T-cell (primary cell): ENCODE measurements at regions not wholly inside any gene's neighbourhood (a gene's known extent, or its start where the extent isn't known, plus 50 kb on each side); places are given as distances from the start of the nearest gene placed in this dataset.

Source experiments
- ATAC-seq, 4 experiments: fragments of 200-7000 bp in 3 of 4; fragments of 150-1000 bp in 1 of 4; cut with Tn5 transposase; replicated peaks in 1 of 4; 1 replicate in 3 of 4; 2 replicates in 1 of 4; pipeline ENCODE4 v1.10.0; 2021; ENCODE audit warnings: moderate library complexity in 3 of 4, mild to moderate bottlenecking in 2 of 4, moderate number of reproducible peaks in 1 of 4
- CTCF ChIA-PET, 2 donors: fragments of 300-600 bp; sonication (Branson Sonifier 250); formaldehyde crosslinking; loops; one replicate each; lab custom pipeline; 2022; ENCODE audit warnings: antibody characterized with exemption in 2 of 2; lab: Charles Lee
- POLR2A ChIA-PET, 2 donors: fragments of 300-600 bp; sonication (Branson Sonifier 250); formaldehyde crosslinking; loops; one replicate each; lab custom pipeline; 2022; ENCODE audit warnings: antibody characterized with exemption in 2 of 2; lab: Charles Lee
- DNase-seq, 35 experiments: peaks; one replicate each; pipeline versions ENCODE4 v3.0.0 to v3.0.0-alpha.2; 2013 to 2023
- H3K27ac ChIP-seq: one replicate; pipeline ENCODE4 v1.5.1; 2013; ENCODE audit warnings: low read length
- H3K27me3 ChIP-seq, 2 experiments: replicated peaks in 1 of 2; 1 replicate in 1 of 2; 2 replicates in 1 of 2; pipeline versions ENCODE4 v1.6.1 to v1.7.0; 2013; ENCODE audit warnings: low read length in 1 of 2, mixed read lengths in 1 of 2; ENCODE audit not compliant: control insufficient read depth in 2 of 2, insufficient read depth in 2 of 2; ENCODE audit errors: extremely low read depth in 1 of 2
- H3K36me3 ChIP-seq, 2 donors: 1 replicate in 1 of 2; 2 replicates in 1 of 2; pipeline versions ENCODE4 v1.6.1 to v1.7.0; 2013; ENCODE audit warnings: low read length in 1 of 2; ENCODE audit not compliant: control insufficient read depth in 2 of 2, insufficient read depth in 1 of 2; ENCODE audit errors: extremely low read depth in 1 of 2
- H3K4me1 ChIP-seq, 2 experiments: 1 replicate in 1 of 2; 2 replicates in 1 of 2; pipeline versions ENCODE4 v1.6.1 to v1.7.0; 2013; ENCODE audit warnings: low read length in 2 of 2, mixed read lengths in 1 of 2; ENCODE audit not compliant: insufficient read depth in 2 of 2, control insufficient read depth in 1 of 2; ENCODE audit errors: extremely low read depth in 1 of 2
- H3K4me3 ChIP-seq, 2 donors: 1 replicate in 1 of 2; 2 replicates in 1 of 2; pipeline versions ENCODE4 v1.5.1 to v1.7.0; 2013; ENCODE audit warnings: mild to moderate bottlenecking in 2 of 2, low read length in 1 of 2, moderate library complexity in 1 of 2; ENCODE audit not compliant: control insufficient read depth in 1 of 2; ENCODE audit errors: extremely low read depth in 1 of 2
- H3K9me3 ChIP-seq: 2 replicates; pipeline ENCODE4 v1.7.0; 2013
- H3K27ac Mint-ChIP-seq, 2 donors: one replicate each; pipeline ENCODE4 v1.8.0; 2020 to 2021; ENCODE audit warnings: mild to moderate bottlenecking in 2 of 2, mixed read lengths in 2 of 2
- H3K27me3 Mint-ChIP-seq, 2 donors: one replicate each; pipeline ENCODE4 v1.8.0; 2021 to 2022; ENCODE audit warnings: mixed read lengths in 2 of 2
- H3K36me3 Mint-ChIP-seq: one replicate; pipeline ENCODE4 v1.8.0; 2021; ENCODE audit warnings: mixed read lengths
- H3K4me1 Mint-ChIP-seq, 3 donors: one replicate each; pipeline ENCODE4 v1.8.0; 2020 to 2022; ENCODE audit warnings: mixed read lengths in 3 of 3, mild to moderate bottlenecking in 1 of 3
- H3K4me3 Mint-ChIP-seq, 3 donors: one replicate each; pipeline ENCODE4 v1.8.0; 2020 to 2022; ENCODE audit warnings: mild to moderate bottlenecking in 3 of 3, mixed read lengths in 3 of 3, moderate library complexity in 3 of 3
- H3K9me3 Mint-ChIP-seq, 3 donors: one replicate each; pipeline ENCODE4 v1.8.0; 2020 to 2022; ENCODE audit warnings: mixed read lengths in 3 of 3
- WGBS: methylation state at CpG from one replicate; pipeline ENCODE4 v1.1.5; 2013; ENCODE audit warnings: missing lambda C conversion rate; ENCODE audit not compliant: insufficient coverage; 5-methylcytosine and 5-hydroxymethylcytosine counted together

DNA sequence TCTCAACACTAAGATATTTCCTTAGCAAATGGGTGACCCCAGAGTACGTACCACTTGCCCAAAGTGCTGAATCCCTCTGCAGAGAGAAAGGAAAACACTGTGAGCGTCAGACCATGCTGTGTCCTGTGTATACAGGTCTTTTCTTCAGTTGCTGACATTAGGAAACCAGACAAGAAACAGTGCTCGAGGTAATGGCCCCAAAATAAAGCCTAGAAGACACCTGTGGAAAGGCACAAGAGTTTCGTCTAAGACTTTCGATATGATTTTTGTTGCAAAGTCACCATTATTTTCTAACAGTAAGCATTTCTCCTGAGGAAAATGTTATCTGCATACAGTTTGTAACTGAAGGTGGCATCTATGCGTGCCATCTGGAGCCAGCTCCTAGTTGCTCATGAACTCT lies 62.0 kb upstream of the SIMC1 start:
- Mint-ChIP-seq H3K27ac (no peak overlapping the region), H3K27me3 (peaks cover 26 to 39% of the 10 kb centered on the region in 2 donors), H3K36me3 (no peaks in the 10 kb centered on the region), H3K4me1 (no peaks in the 10 kb centered on the region), H3K4me3 (no peak overlapping the region), H3K9me3 (peaks cover 0 to 6% (median 3%) of the 10 kb centered on the region in 3 donors)
- POLR2A ChIA-PET, result no interaction called here
- Histone ChIP-seq H3K27ac (no peak overlapping the region), H3K9me3 (no peaks in the 10 kb centered on the region), H3K36me3 (no peaks in the 10 kb centered on the region), H3K4me1 (no peaks in the 10 kb centered on the region), H3K27me3 (peaks cover 4 to 37% of the 10 kb centered on the region in 2 experiments), H3K4me3 (no peak overlapping the region)
- no peak for DNase-seq
- CTCF ChIA-PET, result no interaction called here
- ATAC-seq, result no peak
- 41% methylated on average over 3 of the region's 6 CpGs for WGBS

DNA sequence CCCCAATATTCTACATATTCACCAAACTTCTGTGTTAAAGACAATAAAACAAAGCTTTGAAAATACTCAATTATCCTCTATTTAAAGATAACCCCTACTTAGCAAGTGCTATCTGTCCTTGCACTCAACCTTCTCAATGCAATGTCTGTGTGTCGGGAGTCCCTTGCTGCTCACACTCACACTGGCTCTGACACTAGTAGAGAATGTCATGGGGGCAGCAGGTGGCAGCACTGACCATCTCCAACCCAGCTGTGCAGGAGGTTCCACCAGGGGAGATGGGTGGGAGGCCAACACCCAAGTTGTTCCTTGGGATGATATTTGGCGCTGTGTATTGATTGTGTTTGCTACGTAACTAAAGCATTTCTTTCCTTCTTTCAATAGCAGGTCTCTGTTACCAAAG lies 59.4 kb upstream of the SIMC1 start:
- Histone ChIP-seq H3K27me3 (peaks cover 4 to 32% of the 10 kb centered on the region in 2 experiments), H3K4me1 (no peaks in the 10 kb centered on the region), H3K4me3 (no peak overlapping the region), H3K27ac (no peak overlapping the region), H3K9me3 (no peaks in the 10 kb centered on the region), H3K36me3 (no peaks in the 10 kb centered on the region)
- Mint-ChIP-seq H3K36me3 (no peaks in the 10 kb centered on the region), H3K27ac (no peak overlapping the region), H3K27me3 (peaks cover 35 to 46% of the 10 kb centered on the region in 2 donors), H3K4me3 (no peak overlapping the region), H3K4me1 (no peaks in the 10 kb centered on the region), H3K9me3 (peaks cover 0 to 6% (median 3%) of the 10 kb centered on the region in 3 donors)
- POLR2A ChIA-PET, result interaction anchor here in 1 of 2 donors (0.5 kb wide), 1 partner anchor 71 kb away, joined by 6 read pairs; no protein-coding TSS in a partner anchor
- DNase-seq, result no peak
- CTCF ChIA-PET, result interaction anchor here in 1 of 2 donors (0.6 kb wide), 1 partner anchor 1955 kb away, joined by 4 read pairs; no protein-coding TSS in a partner anchor
- ATAC-seq, result no peak
- no CpG with 5 or more reads among the region's 3 CpGs for WGBS

DNA sequence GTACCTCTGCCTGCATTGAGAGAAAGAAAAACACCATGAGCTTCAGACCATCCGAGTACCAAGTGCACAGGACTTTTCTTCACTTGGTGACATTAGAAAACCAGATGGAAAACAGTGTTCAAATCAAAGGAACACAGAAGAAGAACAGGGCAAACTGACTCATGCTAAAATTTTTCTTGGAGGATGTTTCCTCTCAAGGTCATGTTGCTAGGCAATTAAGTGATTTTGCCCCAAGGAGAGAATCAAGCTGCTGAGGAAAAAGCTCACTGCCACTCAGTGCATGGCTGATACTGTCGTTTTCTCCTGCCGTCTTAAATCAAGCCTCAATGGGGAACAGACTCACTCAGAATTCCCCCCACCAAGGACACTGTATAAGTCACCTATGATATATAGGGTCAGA lies 57.9 kb upstream of the SIMC1 start:
- DNase-seq (no peak), ATAC-seq (no peak)
- Histone ChIP-seq H3K36me3 (no peaks in the 10 kb centered on the region), H3K4me1 (no peaks in the 10 kb centered on the region), H3K9me3 (no peaks in the 10 kb centered on the region), H3K27ac (no peak overlapping the region), H3K4me3 (no peak overlapping the region), H3K27me3 (peaks cover 6 to 23% of the 10 kb centered on the region in 2 experiments)
- Mint-ChIP-seq H3K4me1 (no peaks in the 10 kb centered on the region), H3K27me3 (peaks cover 35 to 46% of the 10 kb centered on the region in 2 donors), H3K27ac (no peak overlapping the region), H3K9me3 (peaks cover 0 to 6% (median 3%) of the 10 kb centered on the region in 3 donors), H3K36me3 (no peaks in the 10 kb centered on the region), H3K4me3 (no peak overlapping the region)
- CTCF ChIA-PET, result no interaction called here
- POLR2A ChIA-PET, result no interaction called here
- WGBS, result 33% methylated on average over 1 of the region's 3 CpGs

DNA sequence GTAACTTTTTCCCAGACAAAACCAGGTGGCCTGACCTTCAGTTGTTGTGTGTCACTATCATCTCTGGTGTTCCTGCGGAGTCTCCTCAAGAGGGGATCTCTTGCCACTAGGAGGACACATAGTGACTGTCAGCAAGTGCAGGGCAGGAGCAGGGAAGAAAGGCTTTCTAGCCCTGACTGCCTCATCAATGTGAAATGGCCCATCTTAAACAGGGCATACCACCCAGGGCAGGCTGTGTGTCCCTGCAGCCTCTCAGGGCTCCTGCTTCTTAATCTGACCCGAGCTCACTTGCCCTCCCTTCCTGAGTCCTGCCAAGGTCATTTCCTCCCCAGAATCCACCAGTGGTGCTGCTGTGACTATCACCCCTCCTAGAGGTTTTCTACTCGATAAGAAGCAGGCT lies 57.4 kb upstream of the SIMC1 start:
- no peak overlapping the region for H3K4me3 ChIP-seq
- DNase-seq (no peak), ATAC-seq (no peak)
- H3K4me1 ChIP-seq, result no peaks in the 10 kb centered on the region
- H3K9me3 Mint-ChIP-seq, result peaks cover 0 to 6% (median 3%) of the 10 kb centered on the region in 3 donors
- CTCF ChIA-PET, result no interaction called here
- no peaks in the 10 kb centered on the region for H3K9me3 ChIP-seq
- no peaks in the 10 kb centered on the region for H3K4me1 Mint-ChIP-seq
- H3K36me3 ChIP-seq, result no peaks in the 10 kb centered on the region
- POLR2A ChIA-PET, result no interaction called here
- no peak overlapping the region for H3K4me3 Mint-ChIP-seq
- peaks cover 33 to 43% of the 10 kb centered on the region in 2 donors for H3K27me3 Mint-ChIP-seq
- WGBS, result 50% methylated on average over 2 of the region's 3 CpGs
- H3K36me3 Mint-ChIP-seq, result no peaks in the 10 kb centered on the region
- no peak overlapping the region for H3K27ac ChIP-seq
- peaks cover 6 to 22% of the 10 kb centered on the region in 2 experiments for H3K27me3 ChIP-seq
- H3K27ac Mint-ChIP-seq, result no peak overlapping the region

DNA sequence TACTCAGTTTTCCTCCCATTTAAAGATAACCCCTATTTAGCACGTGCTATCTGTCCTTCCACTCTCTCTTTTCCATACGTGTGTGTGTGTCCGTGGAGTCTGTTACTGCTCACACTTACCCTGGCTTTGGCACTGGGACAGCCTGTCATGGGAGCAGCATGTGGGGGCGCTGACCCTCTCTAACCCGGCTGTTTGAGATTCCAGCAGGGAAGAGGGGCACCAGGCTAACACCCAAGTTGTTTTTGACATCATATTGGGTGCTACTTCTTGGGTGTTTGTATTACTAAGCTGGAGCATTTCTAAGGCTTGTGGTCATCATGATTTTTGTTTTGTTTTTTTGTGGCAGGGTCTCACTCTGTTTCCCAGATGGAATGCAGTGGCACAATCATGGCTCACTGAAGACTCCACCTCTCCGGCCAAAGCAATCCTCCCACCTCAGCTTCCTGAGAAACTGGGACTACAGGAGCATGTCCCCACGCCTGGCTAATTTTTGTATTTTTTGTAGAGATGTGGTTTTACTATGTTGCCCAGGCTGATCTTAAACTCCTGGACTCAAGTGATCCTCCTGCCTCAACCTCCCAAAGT lies 56.9 kb upstream of the SIMC1 start:
- ATAC-seq (no peak), DNase-seq (no peak)
- H3K27me3 ChIP-seq, result peaks cover 6 to 22% of the 10 kb centered on the region in 2 experiments
- no peak overlapping the region for H3K4me3 ChIP-seq
- ChIA-PET CTCF (no interaction called here), POLR2A (no interaction called here)
- H3K4me1 ChIP-seq, result no peaks in the 10 kb centered on the region
- H3K4me3 Mint-ChIP-seq, result no peak overlapping the region
- 74% methylated on average over 5 of the region's 7 CpGs for WGBS
- H3K27me3 Mint-ChIP-seq, result peaks cover 30 to 39% of the 10 kb centered on the region in 2 donors
- H3K27ac ChIP-seq, result no peak overlapping the region
- H3K4me1 Mint-ChIP-seq, result no peaks in the 10 kb centered on the region
- H3K27ac Mint-ChIP-seq, result no peak overlapping the region
- H3K36me3 ChIP-seq, result no peaks in the 10 kb centered on the region
- H3K9me3 ChIP-seq, result no peaks in the 10 kb centered on the region
- peaks cover 0 to 6% (median 3%) of the 10 kb centered on the region in 3 donors for H3K9me3 Mint-ChIP-seq
- no peaks in the 10 kb centered on the region for H3K36me3 Mint-ChIP-seq

DNA sequence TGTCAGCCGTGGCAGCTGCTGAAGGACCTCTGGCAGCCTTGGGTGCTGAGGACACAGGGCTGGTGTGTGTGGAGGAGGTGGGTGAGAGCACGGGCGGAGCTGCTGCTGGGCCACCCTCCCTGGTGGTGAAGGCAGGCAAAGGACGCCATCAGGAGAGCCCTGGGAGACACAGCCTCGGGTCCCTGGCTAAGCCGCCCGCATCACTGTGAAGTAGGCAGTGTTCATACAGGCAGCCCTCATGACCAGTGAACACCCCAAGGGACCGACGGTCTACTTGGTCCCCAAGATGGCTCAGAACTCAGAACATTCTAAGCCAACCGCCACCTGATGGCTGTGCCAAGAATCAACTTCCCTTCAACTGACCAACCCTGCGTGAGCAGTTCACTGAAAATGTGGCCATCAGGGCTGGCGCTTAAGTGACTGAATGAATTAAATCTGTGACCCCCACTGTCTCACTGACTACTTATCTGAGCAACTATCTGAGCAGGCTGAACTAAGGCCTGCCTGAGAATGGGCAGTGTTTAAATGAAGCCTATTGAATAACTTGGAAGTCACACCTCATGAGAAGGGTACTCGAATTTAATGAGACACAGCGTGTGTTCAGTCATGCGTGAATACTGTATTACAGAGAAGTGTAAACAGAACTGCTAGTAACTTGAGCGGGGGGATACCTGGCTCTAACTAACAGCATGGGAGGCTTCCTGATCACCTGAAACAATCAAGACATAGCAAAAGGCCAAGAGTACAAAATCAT lies 54.7 kb upstream of the SIMC1 start:
- peaks cover 18 to 25% of the 10 kb centered on the region in 2 donors for H3K27me3 Mint-ChIP-seq
- Histone ChIP-seq H3K27me3 (peaks cover 6 to 14% of the 10 kb centered on the region in 2 experiments), H3K27ac (no peak overlapping the region), H3K9me3 (no peaks in the 10 kb centered on the region), H3K36me3 (no peaks in the 10 kb centered on the region), H3K4me3 (no peak overlapping the region), H3K4me1 (no peaks in the 10 kb centered on the region)
- H3K4me3 Mint-ChIP-seq, result no peak overlapping the region
- H3K4me1 Mint-ChIP-seq, result no peaks in the 10 kb centered on the region
- ATAC-seq, result no peak
- DNase-seq, result no peak
- CTCF ChIA-PET, result no interaction called here
- H3K36me3 Mint-ChIP-seq, result no peaks in the 10 kb centered on the region
- H3K9me3 Mint-ChIP-seq, result peaks cover 0 to 4% (median 2%) of the 10 kb centered on the region in 3 donors
- 90% methylated on average over 11 of the region's 16 CpGs for WGBS
- no peak overlapping the region for H3K27ac Mint-ChIP-seq
- POLR2A ChIA-PET, result no interaction called here
